SU-DHL-6 (cell line): ENCODE measurements at regions not wholly inside any gene's neighbourhood (a gene's known extent, or its start where the extent isn't known, plus 50 kb on each side); places are given as distances from the start of the nearest gene placed in this dataset.

Experiments used
- H2AFZ ChIP-seq: fragments of 200-600 bp; sonication (generic); 2 replicates; pipeline ENCODE4 v1.6.1; 2014; ENCODE audit warnings: low read depth, mild to moderate bottlenecking, moderate library complexity, mixed read lengths, antibody characterized with exemption, low read length; ENCODE audit not compliant: severe bottlenecking
- H3F3A ChIP-seq: fragments of 200-600 bp; shearing (Covaris generic); 2 replicates; pipeline ENCODE4 v1.6.0; 2016; ENCODE audit warnings: antibody characterized with exemption, mild to moderate bottlenecking; ENCODE audit not compliant: insufficient read depth
- H3K27ac ChIP-seq: fragments of 200-600 bp; sonication (generic); 2 replicates; pipeline ENCODE4 v1.5.1; 2016; ENCODE audit warnings: low read depth, mild to moderate bottlenecking, low read length, moderate library complexity, mixed read lengths
- H3K27me3 ChIP-seq: fragments of 200-600 bp; sonication (generic), shearing (Covaris generic); 2 replicates; pipeline ENCODE4 v1.6.0; 2014; ENCODE audit warnings: mild to moderate bottlenecking, low read length
- H3K36me3 ChIP-seq: fragments of 200-600 bp; sonication (generic); 2 replicates; pipeline ENCODE4 v1.6.1; 2014; ENCODE audit warnings: mild to moderate bottlenecking, low read length, mixed read lengths
- H3K4me2 ChIP-seq: fragments of 300-600, 200-600 bp; shearing (Covaris generic), sonication (generic); 2 replicates; pipeline ENCODE4 v1.6.0; 2014; ENCODE audit warnings: low read length, low read depth, mild to moderate bottlenecking; ENCODE audit not compliant: poor library complexity, severe bottlenecking
- H3K4me3 ChIP-seq: fragments of 200-600 bp; sonication (generic); 2 replicates; pipeline ENCODE4 v1.5.1; 2014; ENCODE audit warnings: antibody characterized with exemption, low read length, mild to moderate bottlenecking, mixed read lengths; ENCODE audit not compliant: insufficient read depth, poor library complexity, severe bottlenecking
- H3K79me2 ChIP-seq: fragments of 200-600 bp; sonication (generic); 2 replicates; pipeline ENCODE4 v1.6.1; 2014; ENCODE audit warnings: mild to moderate bottlenecking, low read length, moderate library complexity; ENCODE audit not compliant: insufficient read depth
- H3K9ac ChIP-seq: fragments of 200-600 bp; sonication (generic); 2 replicates; pipeline ENCODE4 v1.7.0; 2014; ENCODE audit warnings: mild to moderate bottlenecking, low read length
- H3K9me2 ChIP-seq: fragments of 200-600 bp; sonication (generic); replicated peaks from 2 replicates; pipeline ENCODE4 v1.6.1; 2014; ENCODE audit warnings: low read length; ENCODE audit not compliant: insufficient read depth
- H3K9me3 ChIP-seq: fragments of 200-600 bp; sonication (generic); 2 replicates; pipeline ENCODE4 v1.6.1; 2014; ENCODE audit warnings: low read length, mixed read lengths; ENCODE audit not compliant: insufficient read depth
- H4K20me1 ChIP-seq: fragments of 200-600 bp; sonication (generic); 2 replicates; pipeline ENCODE4 v1.6.1; 2014; ENCODE audit warnings: low read depth, mild to moderate bottlenecking, antibody characterized with exemption, low read length, moderate library complexity, mixed read lengths
- CTCF ChIP-seq: fragments of 200-600 bp; sonication (generic); IDR thresholded peaks from one replicate; pipeline ENCODE4 v1.5.1; 2017; ENCODE audit warnings: antibody characterized with exemption, mild to moderate bottlenecking, low read length, moderate library complexity; ENCODE audit not compliant: insufficient read depth, poor library complexity, severe bottlenecking
- EZH2phosphoT487 ChIP-seq: fragments of 200-600 bp; sonication (generic), shearing (Covaris generic); conservative IDR thresholded peaks from 2 replicates; pipeline ENCODE4 v1.6.1; 2018; ENCODE audit warnings: mild to moderate bottlenecking, antibody characterized with exemption, low read length, moderate library complexity, mixed read lengths

- Histone ChIP-seq H3K27me3 (no peaks in the 10 kb centered on the region), H3K4me2 (no peak overlapping the region), H2AFZ (no peak overlapping the region), H4K20me1 (no peaks in the 10 kb centered on the region), H3K4me3 (no peak overlapping the region), H3K9ac (no peak overlapping the region), H3K9me3 (no peaks in the 10 kb centered on the region), H3K79me2 (no peaks in the 10 kb centered on the region), H3K27ac (no peak overlapping the region), H3K9me2 (no peaks in the 10 kb centered on the region), H3F3A (no peaks in the 10 kb centered on the region), H3K36me3 (no peaks in the 10 kb centered on the region)
- TF ChIP-seq CTCF (no peak), EZH2phosphoT487 (no peak)
Observed at GRCh38 chr13:22210134-22210930, 539.5 kb downstream of the FGF9 start.

GRCh38 chr13:22211876-22212275, 541.0 kb downstream of the FGF9 start:
- TF ChIP-seq EZH2phosphoT487: no peak
- TF ChIP-seq CTCF: no peak
- no peak overlapping the region for H3K4me3 ChIP-seq
- H3K27ac ChIP-seq: no peak overlapping the region
- no peaks in the 10 kb centered on the region for H3K36me3 ChIP-seq
- no peaks in the 10 kb centered on the region for H3K27me3 ChIP-seq
- no peaks in the 10 kb centered on the region for H3K9me2 ChIP-seq
- H3K4me2 ChIP-seq: no peak overlapping the region
- H3K9ac ChIP-seq: no peak overlapping the region
- no peaks in the 10 kb centered on the region for H3F3A ChIP-seq
- no peak overlapping the region for H2AFZ ChIP-seq
- no peaks in the 10 kb centered on the region for H4K20me1 ChIP-seq
- no peaks in the 10 kb centered on the region for H3K9me3 ChIP-seq
- H3K79me2 ChIP-seq: no peaks in the 10 kb centered on the region

GRCh38 chr13:22212576-22212975, 541.7 kb downstream of the FGF9 start:
- H3K79me2 ChIP-seq: no peaks in the 10 kb centered on the region
- no peak overlapping the region for H3K9ac ChIP-seq
- no peaks in the 10 kb centered on the region for H3K27me3 ChIP-seq
- no peak overlapping the region for H3K4me2 ChIP-seq
- H4K20me1 ChIP-seq: no peaks in the 10 kb centered on the region
- H3F3A ChIP-seq: no peaks in the 10 kb centered on the region
- no peaks in the 10 kb centered on the region for H3K9me3 ChIP-seq
- H3K36me3 ChIP-seq: no peaks in the 10 kb centered on the region
- no peak overlapping the region for H2AFZ ChIP-seq
- TF ChIP-seq EZH2phosphoT487: no peak
- no peaks in the 10 kb centered on the region for H3K9me2 ChIP-seq
- no peak overlapping the region for H3K27ac ChIP-seq
- no peak overlapping the region for H3K4me3 ChIP-seq

GRCh38 chr13:22214184-22214583, 543.3 kb downstream of the FGF9 start:
- Histone ChIP-seq H3K9ac (no peak overlapping the region), H3K79me2 (no peaks in the 10 kb centered on the region), H3K27me3 (no peaks in the 10 kb centered on the region), H3K4me3 (no peak overlapping the region), H3K4me2 (no peak overlapping the region), H3K36me3 (no peaks in the 10 kb centered on the region), H3K27ac (no peak overlapping the region), H3K9me2 (no peaks in the 10 kb centered on the region), H2AFZ (no peak overlapping the region), H4K20me1 (no peaks in the 10 kb centered on the region), H3F3A (no peaks in the 10 kb centered on the region), H3K9me3 (no peaks in the 10 kb centered on the region)
- TF ChIP-seq CTCF (no peak), EZH2phosphoT487 (no peak)
